H1 (cell line): ENCODE measurements at regions not wholly inside any gene's neighbourhood (a gene's known extent, or its start where the extent isn't known, plus 50 kb on each side); places are given as distances from the start of the nearest gene placed in this dataset.

Experiments
- CTCF ChIA-PET: fragments of 300-600 bp; sonication (Branson Sonifier 250); formaldehyde crosslinking; loops from one replicate; lab custom pipeline; 2021; ENCODE audit not compliant: partially characterized antibody; lab: Charles Lee
- POLR2A ChIA-PET: fragments of 300-600 bp; sonication (Branson Sonifier 250); formaldehyde crosslinking; loops from one replicate; lab custom pipeline; 2021; ENCODE audit warnings: inconsistent platforms; ENCODE audit not compliant: partially characterized antibody; lab: Charles Lee
- DNase-seq, 2 experiments: peaks; one replicate each; pipeline versions ENCODE4 v3.0.0 to v3.0.0-alpha.2; 2010 to 2022; ENCODE audit warnings: low spot score in 2 of 2, low read depth in 1 of 2, mixed read lengths in 1 of 2
- FAIRE-seq: peaks from 2 replicates; lab custom pipeline; 2011; peaks lifted over from hg19 to GRCh38; lab: Jason Lieb, UNC
- H2AFZ ChIP-seq: 2 replicates; pipeline ENCODE4 v1.8.1; 2012; ENCODE audit warnings: low read length, inconsistent platforms
- H2AK5ac ChIP-seq: 2 replicates; pipeline ENCODE4 v1.6.1; 2013; ENCODE audit warnings: low read depth, low read length
- H2BK120ac ChIP-seq: replicated peaks from 2 replicates; pipeline ENCODE3; 2013; ENCODE audit warnings: low read depth, low read length, inconsistent platforms
- H2BK12ac ChIP-seq: 2 replicates; pipeline ENCODE4 v1.6.1; 2013; ENCODE audit warnings: low read depth, low read length
- H2BK15ac ChIP-seq: 2 replicates; pipeline ENCODE4 v1.6.1; 2013; ENCODE audit warnings: low read length
- H2BK20ac ChIP-seq: 2 replicates; pipeline ENCODE4 v1.6.1; 2013; ENCODE audit warnings: low read length
- H2BK5ac ChIP-seq: 2 replicates; pipeline ENCODE4 v1.6.1; 2013; ENCODE audit warnings: low read depth, low read length
- H3K14ac ChIP-seq: 2 replicates; pipeline ENCODE4 v1.6.1; 2013; ENCODE audit warnings: inconsistent platforms; ENCODE audit not compliant: insufficient read length
- H3K18ac ChIP-seq: 2 replicates; pipeline ENCODE4 v1.6.1; 2013; ENCODE audit warnings: low read length; ENCODE audit errors: extremely low read depth
- H3K23ac ChIP-seq: 2 replicates; pipeline ENCODE4 v1.6.1; 2013; ENCODE audit warnings: inconsistent platforms; ENCODE audit not compliant: insufficient read length
- H3K23me2 ChIP-seq: 2 replicates; pipeline ENCODE4 v1.6.1; 2013; ENCODE audit warnings: low read depth, low read length
- H3K27ac ChIP-seq: 2 replicates; pipeline ENCODE4 v1.6.1; 2011; ENCODE audit warnings: low read depth, low read length, inconsistent platforms
- H3K27me3 ChIP-seq, 4 experiments: replicated peaks in 1 of 4; 1 replicate in 1 of 4; 2 replicates in 3 of 4; pipeline versions ENCODE4 v1.6.1 to v1.8.1; 2011 to 2013; ENCODE audit warnings: low read length in 3 of 4, mild to moderate bottlenecking in 3 of 4, inconsistent platforms in 2 of 4, mixed read lengths in 2 of 4, moderate library complexity in 1 of 4; ENCODE audit not compliant: control insufficient read depth in 3 of 4, insufficient read depth in 3 of 4; ENCODE audit errors: extremely low read depth in 1 of 4
- H3K36me3 ChIP-seq, 4 experiments: 2 replicates each; pipeline versions ENCODE4 v1.6.1 to v1.8.1; 2011 to 2013; ENCODE audit warnings: mild to moderate bottlenecking in 4 of 4, low read length in 3 of 4, moderate library complexity in 2 of 4, control low read depth in 1 of 4, inconsistent platforms in 1 of 4; ENCODE audit not compliant: insufficient read depth in 4 of 4, control insufficient read depth in 2 of 4
- H3K4ac ChIP-seq: replicated peaks from 2 replicates; pipeline ENCODE3; 2013; ENCODE audit warnings: low read length, low read depth, mixed read lengths, inconsistent platforms; ENCODE audit not compliant: insufficient read length
- H3K4me1 ChIP-seq, 4 experiments: replicated peaks in 1 of 4; 1 replicate in 1 of 4; 2 replicates in 3 of 4; pipeline versions ENCODE4 v1.6.1 to v1.8.1; 2011 to 2013; ENCODE audit warnings: low read length in 3 of 4, inconsistent platforms in 2 of 4, mixed read lengths in 1 of 4; ENCODE audit not compliant: insufficient read depth in 4 of 4, control insufficient read depth in 3 of 4
- H3K4me2 ChIP-seq, 2 experiments: 2 replicates each; pipeline versions ENCODE4 v1.6.1 to v1.8.1; 2011 to 2013; ENCODE audit warnings: low read depth in 2 of 2, low read length in 2 of 2, control low read depth in 1 of 2, inconsistent platforms in 1 of 2, mild to moderate bottlenecking in 1 of 2; ENCODE audit not compliant: insufficient read depth in 1 of 2
- H3K4me3 ChIP-seq, 4 experiments: fragments of 200-600, 300-600 bp in 1 of 4; sonication (generic), shearing (Covaris generic), sonication (Bioruptor Twin) in 1 of 4; 2 replicates each; pipeline versions ENCODE4 v1.5.1 to v1.8.1; 2011 to 2016; ENCODE audit warnings: low read length in 4 of 4, low read depth in 3 of 4, control low read depth in 2 of 4, inconsistent platforms in 2 of 4, mild to moderate bottlenecking in 2 of 4, mixed read lengths in 1 of 4, moderate library complexity in 1 of 4; ENCODE audit not compliant: insufficient read depth in 2 of 4; ENCODE audit errors: extremely low read depth in 1 of 4
- H3K56ac ChIP-seq: replicated peaks from 2 replicates; pipeline ENCODE3; 2013; ENCODE audit warnings: low read depth, mild to moderate bottlenecking, mixed read lengths, low read length, inconsistent platforms; ENCODE audit not compliant: insufficient read length
- H3K79me1 ChIP-seq: 2 replicates; pipeline ENCODE4 v1.6.1; 2013; ENCODE audit warnings: low read depth, low read length, control low read depth
- H3K79me2 ChIP-seq, 2 experiments: 2 replicates each; pipeline versions ENCODE4 v1.6.1 to v1.8.1; 2012 to 2013; ENCODE audit warnings: low read length in 2 of 2, mild to moderate bottlenecking in 2 of 2, inconsistent platforms in 1 of 2; ENCODE audit not compliant: insufficient read depth in 2 of 2, control insufficient read depth in 1 of 2
- H3K9ac ChIP-seq, 4 experiments: replicated peaks in 1 of 4; 1 replicate in 1 of 4; 2 replicates in 3 of 4; pipeline versions ENCODE4 v1.6.1 to v1.8.1; 2011 to 2013; ENCODE audit warnings: low read depth in 3 of 4, low read length in 3 of 4, control low read depth in 2 of 4, mild to moderate bottlenecking in 2 of 4, moderate library complexity in 2 of 4, inconsistent platforms in 1 of 4; ENCODE audit errors: extremely low read depth in 1 of 4
- H3K9me3 ChIP-seq, 2 experiments: 2 replicates each; pipeline versions ENCODE4 v1.6.1 to v1.8.1; 2012 to 2013; ENCODE audit warnings: mild to moderate bottlenecking in 2 of 2, moderate library complexity in 2 of 2, control low read depth in 1 of 2, inconsistent platforms in 1 of 2, low read depth in 1 of 2, low read length in 1 of 2, mixed read lengths in 1 of 2; ENCODE audit not compliant: insufficient read depth in 2 of 2
- H4K20me1 ChIP-seq, 2 experiments: replicated peaks in 1 of 2; 2 replicates each; pipeline versions ENCODE3 to v1.8.1; 2011 to 2013; ENCODE audit warnings: inconsistent platforms in 2 of 2, low read length in 2 of 2, mild to moderate bottlenecking in 1 of 2; ENCODE audit not compliant: insufficient read depth in 2 of 2, control insufficient read depth in 1 of 2
- H4K5ac ChIP-seq: 2 replicates; pipeline ENCODE4 v1.6.1; 2013; ENCODE audit warnings: low read length, low read depth, mixed read lengths, inconsistent platforms; ENCODE audit not compliant: insufficient read length
- H4K8ac ChIP-seq: 2 replicates; pipeline ENCODE4 v1.8.0; 2013; ENCODE audit warnings: mild to moderate bottlenecking, moderate library complexity, low read length, inconsistent platforms; ENCODE audit not compliant: insufficient read depth; ENCODE audit errors: extremely low read depth
- H4K91ac ChIP-seq: replicated peaks from 2 replicates; pipeline ENCODE3; 2013; ENCODE audit warnings: low read length, mixed read lengths, inconsistent platforms; ENCODE audit not compliant: insufficient read length
- ATF2 ChIP-seq: IDR thresholded peaks from 2 replicates; pipeline ENCODE4 v1.6.1; 2012; ENCODE audit warnings: low read length, inconsistent platforms
- BCL11A ChIP-seq, 2 experiments: IDR thresholded peaks; one replicate each; pipeline ENCODE4 v1.6.1; 2011; ENCODE audit warnings: low read depth in 2 of 2, low read length in 2 of 2, mild to moderate bottlenecking in 2 of 2
- BRCA1 ChIP-seq: IDR thresholded peaks from 2 replicates; pipeline ENCODE4 v1.6.1; 2012; ENCODE audit warnings: low read depth, low read length, improper control_type of control experiment
- CBX5 ChIP-seq: fragments of 300-800, 300-1000 bp; sonication (generic); IDR thresholded peaks from 2 replicates; pipeline ENCODE4 v1.7.1; 2016; ENCODE audit warnings: antibody characterized with exemption, low read length, low read depth
- CREB1 ChIP-seq: IDR thresholded peaks from 2 replicates; pipeline ENCODE4 v1.6.1; 2012; ENCODE audit warnings: inconsistent platforms
- GABPA ChIP-seq: IDR thresholded peaks from 2 replicates; pipeline ENCODE4 v1.6.1; 2011; ENCODE audit warnings: mild to moderate bottlenecking, low read length, moderate library complexity, borderline replicate concordance; ENCODE audit not compliant: insufficient read depth
- KDM1A ChIP-seq: fragments of 200-600, 300-600 bp; sonication (generic); IDR thresholded peaks from 2 replicates; pipeline ENCODE4 v1.7.1; 2016; ENCODE audit warnings: mild to moderate bottlenecking, low read length, borderline replicate concordance
- SAP30 ChIP-seq: fragments of 300-600 bp; sonication (generic); IDR thresholded peaks from 2 replicates; pipeline ENCODE4 v1.7.1; 2012; ENCODE audit warnings: low read length, moderate library complexity, mild to moderate bottlenecking, inconsistent platforms; ENCODE audit not compliant: insufficient read depth, insufficient replicate concordance
- SIRT6 ChIP-seq: IDR thresholded peaks from one replicate; pipeline ENCODE4 v1.7.1; 2012; ENCODE audit warnings: low read length, inconsistent platforms
- SIX5 ChIP-seq: IDR thresholded peaks from 2 replicates; pipeline ENCODE4 v1.6.1; 2011; ENCODE audit warnings: mild to moderate bottlenecking, low read depth, low read length
- SP4 ChIP-seq: IDR thresholded peaks from 2 replicates; pipeline ENCODE4 v1.6.1; 2012; ENCODE audit warnings: low read length, inconsistent platforms
- SRF ChIP-seq: IDR thresholded peaks from 2 replicates; pipeline ENCODE4 v1.6.1; 2011; ENCODE audit warnings: mild to moderate bottlenecking, low read depth, low read length, moderate library complexity
- SUZ12 ChIP-seq: fragments of 200-600 bp; sonication (generic); IDR thresholded peaks from 2 replicates; pipeline ENCODE4 v1.6.1; 2012; ENCODE audit warnings: mild to moderate bottlenecking, inconsistent platforms, low read length, moderate library complexity, mixed read lengths
- WGBS, 2 experiments: shearing (Covaris generic) in 1 of 2; methylation state at CpG; one replicate each; pipeline versions ENCODE4 v1.1.6 to v1.1.7; 2013 to 2015; ENCODE audit warnings: low lambda C conversion rate in 2 of 2, mixed read lengths in 2 of 2, inconsistent platforms in 1 of 2, low coverage in 1 of 2, missing lambda C conversion rate in 1 of 2; ENCODE audit not compliant: insufficient replicate concordance in 2 of 2, insufficient coverage in 1 of 2, insufficient read length in 1 of 2; ENCODE audit errors: extremely low coverage in 1 of 2, missing lambda C conversion rate in 1 of 2; 5-methylcytosine and 5-hydroxymethylcytosine counted together
- TF ChIP-seq, protein P1 (sequence below): IDR thresholded peaks from 2 replicates; pipeline ENCODE4 v1.6.1; 2011; ENCODE audit warnings: low read depth, mild to moderate bottlenecking, low read length; ENCODE audit not compliant: insufficient read depth

- Histone ChIP-seq H4K91ac (no peak overlapping the region), H3K4me2 (no peak overlapping the region), H3K4me3 (no peak overlapping the region), H4K8ac (no peak overlapping the region), H2BK120ac (no peak overlapping the region), H2BK12ac (no peak overlapping the region), H3K79me2 (no peaks in the 10 kb centered on the region), H3K9me3 (no peaks in the 10 kb centered on the region), H3K27ac (no peak overlapping the region), H2BK5ac (no peak overlapping the region), H3K36me3 (no peaks in the 10 kb centered on the region), H3K4ac (peak overlapping the region; percentile 64), H2AFZ (no peak overlapping the region), H3K23ac (no peak overlapping the region), H4K20me1 (no peaks in the 10 kb centered on the region), H2BK20ac (no peak overlapping the region), H2BK15ac (no peak overlapping the region), H3K23me2 (no peaks in the 10 kb centered on the region), H4K5ac (no peak overlapping the region), H2AK5ac (no peak overlapping the region), H3K79me1 (no peaks in the 10 kb centered on the region), H3K14ac (no peak overlapping the region), H3K9ac (no peak overlapping the region), H3K56ac (no peak overlapping the region), H3K4me1 (no peaks in the 10 kb centered on the region), H3K27me3 (no peaks in the 10 kb centered on the region), H3K18ac (no peak overlapping the region)
- ChIA-PET CTCF (no interaction called here), POLR2A (no interaction called here)
- WGBS, 2 experiments = 92% methylated on average over 13 of the region's 13 CpGs; no CpG with 5 or more reads in 1 of the 2 experiments
- DNase-seq (no peak), FAIRE-seq (no peak)
- TF ChIP-seq ATF2 (no peak), CREB1 (no peak), KDM1A (no peak), SAP30 (no peak), SRF (no peak), SIX5 (no peak), BCL11A (IDR thresholded peaks at IDR 0.05; ENCODE audit: low read depth in 2 of 2, low read length in 2 of 2) (no peak), BRCA1 (no peak), CBX5 (no peak), GABPA (no peak), SIRT6 (no peak), SP4 (no peak), SUZ12 (no peak)
- TF ChIP-seq, protein P1, sequence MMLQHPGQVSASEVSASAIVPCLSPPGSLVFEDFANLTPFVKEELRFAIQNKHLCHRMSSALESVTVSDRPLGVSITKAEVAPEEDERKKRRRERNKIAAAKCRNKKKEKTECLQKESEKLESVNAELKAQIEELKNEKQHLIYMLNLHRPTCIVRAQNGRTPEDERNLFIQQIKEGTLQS = no peak
Observed at GRCh38 chr6:164144316-164144715, 729.8 kb downstream of the QKI start.
